DMS 273 (cell line): ENCODE measurements at regions not wholly inside any gene's neighbourhood (a gene's known extent, or its start where the extent isn't known, plus 50 kb on each side); places are given as distances from the start of the nearest gene placed in this dataset.
"Not testable (repeated sequence)": the region's sequence is repeated elsewhere in the genome, so short reads cannot be mapped to it uniquely, and the experiment has no call there.

ENCODE experiments used
- DNase-seq: peaks from one replicate; lab custom pipeline; 2025; ENCODE audit not compliant: unreplicated experiment; lab: John Stamatoyannopoulos, UW

GRCh38 chr20:8986631-8987030 lies 82.3 kb upstream of the PLCB4 start:
- DNase-seq, result no peak

DNA sequence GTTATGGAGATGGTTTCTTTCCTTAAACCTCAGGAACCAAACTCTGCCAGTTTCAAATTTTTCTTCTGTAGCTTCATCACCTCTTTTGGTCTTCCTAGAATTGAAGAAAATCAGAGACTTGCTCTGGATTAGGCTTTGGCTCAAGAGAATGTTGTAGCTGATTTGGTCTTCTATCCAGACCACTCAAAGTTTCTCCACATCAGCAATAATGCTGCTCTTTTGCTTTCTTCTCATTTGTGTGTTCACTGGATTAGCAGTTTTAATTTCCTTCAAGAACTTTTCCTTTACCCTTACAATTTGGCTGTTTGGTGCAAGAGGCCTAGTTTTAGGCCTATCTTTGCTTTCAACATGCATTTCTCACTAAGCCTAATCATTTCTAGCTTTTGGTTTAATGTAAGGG lies 78.1 kb upstream of the PLCB4 start:
- no peak for DNase-seq

DNA sequence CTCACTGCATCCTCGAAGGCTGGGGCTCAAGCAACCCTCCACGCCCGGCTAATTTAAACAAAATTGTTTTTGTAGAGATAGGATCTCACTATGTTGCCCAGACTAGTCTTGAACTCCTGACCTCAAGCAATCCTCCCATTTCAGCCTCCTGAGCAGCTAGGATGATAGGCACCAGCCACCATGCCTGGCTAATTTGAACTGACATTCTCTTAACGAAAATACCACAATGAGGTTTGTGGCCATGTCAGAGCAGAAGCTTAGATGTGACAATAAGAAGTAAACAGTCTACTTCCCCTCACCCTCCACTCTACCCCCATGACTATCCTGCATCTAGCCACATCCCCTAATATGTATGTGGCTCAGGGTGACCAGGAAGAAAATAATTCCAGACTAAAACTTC lies 74.8 kb upstream of the PLCB4 start:
- DNase-seq, result no peak

DNA sequence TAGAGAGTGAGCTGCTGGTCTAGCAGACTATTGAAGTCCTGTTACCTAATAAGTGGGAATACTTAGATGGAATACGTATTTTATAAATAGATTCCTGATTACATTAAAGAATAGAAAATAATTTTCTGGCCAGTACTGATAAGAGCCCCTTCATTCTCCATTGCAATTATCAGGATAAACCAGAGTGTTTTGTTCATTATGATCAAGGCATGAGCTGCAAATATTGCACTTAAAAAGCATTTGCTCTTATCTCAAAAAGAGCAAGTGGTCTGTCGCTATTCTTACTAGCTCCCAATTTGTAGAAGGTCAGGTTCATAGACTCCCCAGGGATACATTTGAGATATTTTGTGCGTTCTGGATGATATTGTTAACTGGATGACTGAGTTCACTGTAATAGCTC lies 73.1 kb upstream of the PLCB4 start:
- DNase-seq, result no peak

DNA sequence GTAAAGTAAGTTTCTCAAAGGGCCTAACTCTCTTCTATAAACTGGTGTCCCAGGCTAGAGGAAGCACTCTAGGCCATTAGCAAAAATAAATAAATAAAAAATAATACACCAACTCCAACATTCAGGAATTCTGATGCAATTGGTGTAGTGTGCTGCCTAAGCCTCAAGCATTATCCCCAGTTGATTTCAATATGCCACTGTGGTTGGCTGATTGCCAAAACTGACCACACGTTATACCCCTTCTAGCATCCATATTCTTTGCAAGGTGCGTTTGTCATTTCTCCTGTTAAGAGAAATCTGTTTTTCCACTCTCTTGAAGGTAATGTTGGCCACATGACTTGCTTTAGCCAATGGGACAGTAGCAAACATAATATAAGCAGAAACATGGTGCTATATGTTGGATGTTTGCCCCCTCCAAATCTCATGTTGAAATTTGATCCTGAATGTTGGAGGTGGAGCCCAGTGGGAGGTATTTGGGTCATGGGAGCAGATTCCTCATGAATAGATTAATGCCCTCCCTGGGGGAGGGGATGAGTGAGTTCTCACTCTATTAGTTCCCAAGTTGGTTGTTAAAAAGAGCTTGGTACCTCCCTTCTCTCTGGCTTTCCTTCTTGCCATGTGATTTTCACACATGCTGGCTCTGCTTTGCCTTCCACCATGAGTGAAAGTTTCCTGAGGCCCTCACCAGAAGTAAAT lies 71.9 kb upstream of the PLCB4 start:
- DNase-seq, result peak; percentile 73

DNA sequence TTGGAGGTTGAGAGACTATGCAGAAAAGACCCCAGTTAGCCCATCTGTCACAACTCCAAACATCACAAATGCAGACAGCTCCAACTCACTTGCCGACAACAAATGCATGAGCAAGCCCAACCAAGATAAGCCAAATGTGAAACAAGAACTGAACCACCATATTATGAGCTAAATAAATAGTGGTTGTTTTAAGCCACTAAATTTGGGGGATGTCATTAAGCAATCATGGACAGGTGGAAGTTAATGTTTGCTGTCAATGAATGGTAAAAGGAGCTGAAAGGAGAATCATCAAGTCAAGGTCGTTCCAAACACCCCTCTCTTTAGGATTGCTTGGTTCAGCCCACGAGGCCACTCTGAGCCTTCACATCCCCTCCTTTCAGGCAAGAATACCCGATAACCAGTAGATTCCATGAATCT lies 71.2 kb upstream of the PLCB4 start:
- peak; percentile 68 for DNase-seq

GRCh38 chr20:9011121-9011520 lies 57.8 kb upstream of the PLCB4 start:
- no peak for DNase-seq

- DNase-seq, result not testable (repeated sequence)
Observed at GRCh38 chr20:9015232-9015983, 53.5 kb upstream of the PLCB4 start.

DNA sequence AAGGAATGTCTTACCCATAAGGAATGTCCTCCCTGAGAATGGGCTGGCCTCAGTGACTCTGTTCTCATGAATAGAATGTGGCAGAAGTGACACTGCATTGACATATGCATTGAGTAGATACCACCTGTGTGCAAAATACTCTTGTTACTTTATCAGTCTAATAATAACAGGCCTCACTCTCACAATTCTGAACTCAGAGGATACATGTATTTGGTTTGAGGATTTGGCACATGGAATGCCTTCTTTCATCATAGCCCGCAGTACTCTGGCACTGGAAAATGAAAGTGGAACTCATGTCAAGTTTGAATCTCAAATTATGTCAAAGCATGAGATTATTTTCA lies 52.9 kb upstream of the PLCB4 start:
- DNase-seq, result no peak

- no peak for DNase-seq
Observed at GRCh38 chr20:9018346-9018745, 50.5 kb upstream of the PLCB4 start.
